ELR (cell line): ENCODE measurements at regions not wholly inside any gene's neighbourhood (a gene's known extent, or its start where the extent isn't known, plus 50 kb on each side); places are given as distances from the start of the nearest gene placed in this dataset.
"Not testable (repeated sequence)": the region's sequence is repeated elsewhere in the genome, so short reads cannot be mapped to it uniquely, and the experiment has no call there.

ENCODE experiments used
- DNase-seq: peaks from one replicate; pipeline ENCODE4 v3.0.0-alpha.2; 2015; ENCODE audit warnings: low read depth

DNA sequence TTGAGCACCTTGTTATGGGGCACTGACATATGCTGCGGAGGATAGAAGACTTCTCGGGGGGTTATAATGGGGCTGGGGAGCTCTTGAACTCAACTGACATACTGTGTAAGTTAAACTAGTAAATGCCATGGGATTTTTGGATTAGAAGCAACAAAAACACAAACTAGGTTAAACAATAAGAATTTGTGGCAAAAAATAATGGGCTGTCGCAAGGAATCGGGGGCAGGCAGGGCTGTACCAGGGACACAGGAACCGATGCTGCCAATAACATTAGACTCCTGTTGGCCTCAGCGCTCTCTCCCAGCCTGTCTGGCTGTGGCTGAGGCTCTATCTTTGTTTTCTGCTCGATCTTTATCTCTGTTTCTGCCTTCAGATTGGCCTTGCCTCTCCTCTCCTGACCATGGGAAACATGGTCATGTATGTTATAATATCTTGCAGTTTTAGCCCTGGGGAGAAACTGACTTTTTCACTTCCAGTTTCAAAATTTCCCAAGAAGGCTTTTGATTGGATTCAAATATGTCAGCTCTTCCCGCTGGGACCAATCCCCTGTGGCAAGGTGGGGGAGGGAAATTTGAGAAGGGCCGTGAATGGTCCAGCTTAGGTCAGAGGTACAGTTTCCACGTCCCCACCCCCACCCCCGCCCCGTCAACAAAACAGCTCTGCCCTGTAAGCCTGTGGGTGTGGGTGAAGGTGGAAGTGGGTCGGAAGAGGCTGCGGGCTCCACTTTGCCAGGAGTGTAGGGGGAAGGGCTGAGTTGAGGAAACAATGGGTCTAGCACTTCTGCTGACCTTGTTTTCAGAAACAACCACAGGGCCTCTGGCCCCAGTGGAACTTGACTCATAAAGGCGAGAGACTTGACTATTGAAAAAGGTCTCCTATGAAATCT, 161.1 kb upstream of the TBL1XR1 start:
- DNase-seq: peak; percentile 88

DNA sequence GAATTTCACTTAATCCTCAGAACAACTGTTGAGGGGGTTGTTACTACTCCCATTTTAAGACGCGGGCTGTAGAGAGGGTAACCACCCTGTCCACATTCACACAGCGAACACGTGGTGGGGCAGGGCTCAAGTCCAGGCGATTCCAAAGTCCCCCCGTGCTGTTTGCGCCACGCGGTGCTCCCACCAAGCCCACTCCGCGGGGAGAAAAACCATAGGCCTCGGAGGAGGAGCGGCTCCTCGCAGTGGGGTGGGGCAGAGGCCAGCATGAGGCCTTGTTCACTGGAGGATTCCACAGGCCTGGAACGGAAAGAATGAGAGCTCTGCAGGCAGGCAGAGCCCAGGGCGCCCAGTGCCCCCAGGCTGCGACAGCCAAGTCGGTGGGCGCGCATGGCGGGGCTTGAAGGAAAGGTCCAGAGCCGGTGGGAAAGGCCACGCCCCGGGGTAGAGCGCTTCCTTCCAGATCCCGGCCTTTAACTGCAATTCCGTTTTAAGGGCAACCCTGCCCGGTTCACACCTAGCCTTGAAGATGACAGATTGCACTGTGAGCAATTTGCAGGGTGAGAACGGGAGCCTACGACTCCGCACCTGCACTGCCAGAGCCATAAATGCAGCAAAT, 161.8 kb upstream of the TBL1XR1 start:
- DNase-seq: peak; percentile 23

- DNase-seq: peak; percentile 99
Observed at GRCh38 chr3:177359593-177360357, 162.5 kb upstream of the TBL1XR1 start.

DNA sequence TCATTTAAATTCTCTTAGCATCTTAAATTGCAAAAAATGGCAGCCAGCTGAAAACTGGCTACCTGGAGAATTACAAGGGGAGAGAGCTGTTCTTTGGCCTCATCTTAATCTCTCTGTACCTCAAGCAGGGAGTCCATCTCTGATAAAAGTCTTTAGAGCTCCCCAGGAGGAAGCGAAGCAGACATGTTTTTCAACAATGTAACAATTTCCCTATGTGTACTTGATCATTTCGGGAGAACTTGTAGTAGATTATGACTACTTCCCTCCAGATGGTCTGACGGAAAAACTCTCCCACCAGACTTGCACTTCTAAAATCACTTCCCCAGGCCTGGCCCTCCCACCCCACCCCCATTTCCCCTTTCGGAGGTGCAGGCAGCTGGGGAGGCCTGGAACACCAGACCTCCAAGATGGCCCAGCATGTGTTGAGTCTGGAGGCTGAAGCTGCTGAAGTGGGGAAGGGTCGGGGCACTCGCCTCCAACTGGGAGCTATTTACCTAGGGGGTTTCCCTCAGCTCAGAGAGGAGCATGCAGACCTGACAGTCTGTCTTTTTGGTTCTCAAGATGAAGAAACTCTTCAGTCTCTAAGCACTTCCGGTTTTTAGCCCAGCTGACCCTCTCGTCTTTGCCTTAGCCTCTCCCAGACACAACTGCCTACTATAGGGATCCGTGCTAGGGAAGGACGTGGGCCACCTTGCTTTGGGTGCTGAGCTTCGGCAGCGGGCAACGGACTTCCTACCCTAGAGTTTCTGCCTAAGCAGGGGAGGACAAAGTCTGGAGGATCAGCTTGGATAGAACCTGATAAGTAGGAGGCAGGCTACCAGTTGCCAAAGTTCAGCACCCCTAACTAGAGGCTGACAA, 164.0 kb upstream of the TBL1XR1 start:
- no peak for DNase-seq

DNA sequence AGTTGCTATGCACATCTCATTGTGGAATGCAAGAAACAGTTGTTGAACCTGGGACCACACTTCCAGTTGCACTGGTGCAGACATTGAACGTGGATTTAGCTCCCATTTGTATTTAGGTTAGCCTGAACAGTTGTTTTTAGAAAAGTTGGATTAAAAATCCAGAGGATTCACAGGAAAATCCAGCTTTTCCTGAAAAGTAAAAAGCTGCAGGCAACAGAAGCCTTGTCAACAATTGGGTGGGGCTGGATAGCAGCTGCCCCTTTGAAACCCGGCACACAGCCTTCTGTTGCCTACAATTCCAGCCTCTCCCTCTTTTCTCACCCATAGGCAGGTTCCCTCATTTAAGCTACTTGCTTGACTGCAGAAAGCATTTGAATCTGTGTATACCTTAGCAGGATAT, 165.3 kb upstream of the TBL1XR1 start:
- DNase-seq: no peak

- no peak for DNase-seq
Observed at GRCh38 chr3:177364236-177364635, 167.0 kb upstream of the TBL1XR1 start.

GRCh38 chr3:177365294-177365693, 168.0 kb upstream of the TBL1XR1 start:
- not testable (repeated sequence) for DNase-seq

DNA sequence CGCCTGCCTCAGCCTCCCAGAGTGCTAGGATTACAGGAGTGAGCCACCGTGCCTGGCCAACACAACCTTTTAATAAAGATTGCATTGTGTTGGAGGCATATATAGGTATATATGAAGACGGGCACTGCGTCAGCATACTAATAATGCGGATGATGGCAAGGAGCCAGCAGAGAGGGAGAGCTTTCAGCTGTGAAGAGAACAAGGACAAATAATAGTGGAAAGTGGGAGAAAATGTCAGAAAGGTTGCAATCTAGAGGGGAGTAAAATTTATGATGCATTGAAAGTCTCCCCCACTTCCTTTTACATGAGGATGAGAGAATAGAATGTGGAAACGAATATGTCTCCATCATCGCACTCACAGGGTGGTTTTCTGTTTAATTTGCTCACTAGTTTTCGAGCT, 170.5 kb upstream of the TBL1XR1 start:
- DNase-seq: no peak

- DNase-seq: no peak
Observed at GRCh38 chr3:177370246-177370822, 173.1 kb upstream of the TBL1XR1 start.

DNA sequence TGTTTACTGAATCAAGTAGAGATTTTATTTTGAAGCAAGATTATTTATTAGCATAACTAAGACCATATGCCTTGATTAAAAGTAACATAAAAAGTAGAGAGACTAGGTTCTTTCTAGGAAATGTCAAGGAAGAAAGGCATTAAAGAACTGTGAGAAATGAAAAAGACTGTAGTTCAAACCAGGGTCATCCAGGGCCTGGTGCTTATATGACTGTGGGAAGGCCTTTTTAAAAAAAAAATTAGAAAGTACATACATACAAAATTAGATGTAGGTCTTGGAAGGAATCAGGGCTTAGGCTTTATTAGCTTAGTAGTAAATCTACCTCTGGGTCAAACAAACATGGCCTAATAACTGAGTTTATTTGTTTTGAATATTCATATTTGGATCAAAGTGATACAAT, 173.9 kb upstream of the TBL1XR1 start:
- DNase-seq: no peak

DNA sequence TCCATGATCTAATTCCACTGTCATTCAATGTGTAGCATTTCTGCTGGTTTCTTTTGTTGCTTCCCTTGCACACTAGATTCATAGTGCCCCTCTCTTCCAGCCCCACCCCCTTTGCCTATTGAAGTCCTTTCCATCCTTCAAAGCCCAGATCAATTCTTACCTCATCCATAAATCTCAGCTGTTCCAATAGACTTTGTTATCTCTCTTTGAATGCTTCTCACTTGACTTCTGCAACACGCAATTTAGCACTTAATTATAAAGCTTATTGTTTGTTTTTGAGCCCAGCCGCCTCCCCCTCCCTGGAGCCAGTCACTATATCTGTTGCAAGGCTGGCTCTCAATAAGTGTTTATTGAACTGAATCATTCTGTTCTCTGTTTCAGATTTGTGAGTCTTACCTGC, 174.6 kb upstream of the TBL1XR1 start:
- DNase-seq: no peak

DNA sequence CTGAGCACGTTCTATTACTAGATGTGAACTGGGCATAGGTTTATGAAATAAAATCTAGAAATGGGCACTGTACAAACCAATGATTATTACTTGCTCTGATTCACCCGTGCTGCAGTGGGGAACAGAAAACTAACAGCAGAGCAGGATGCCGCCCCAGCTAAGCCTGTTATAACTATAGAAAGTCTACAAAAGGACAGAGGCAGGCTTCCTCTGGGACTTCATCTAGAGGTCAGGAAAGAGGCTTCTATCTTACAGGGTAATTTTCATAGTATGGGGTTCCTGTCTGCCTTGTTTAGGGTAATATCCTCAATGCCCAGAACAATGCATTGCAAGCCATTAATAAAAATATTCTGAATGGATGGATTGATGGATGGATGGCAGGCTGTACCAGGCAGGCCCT, 177.0 kb upstream of the TBL1XR1 start:
- DNase-seq: no peak

DNA sequence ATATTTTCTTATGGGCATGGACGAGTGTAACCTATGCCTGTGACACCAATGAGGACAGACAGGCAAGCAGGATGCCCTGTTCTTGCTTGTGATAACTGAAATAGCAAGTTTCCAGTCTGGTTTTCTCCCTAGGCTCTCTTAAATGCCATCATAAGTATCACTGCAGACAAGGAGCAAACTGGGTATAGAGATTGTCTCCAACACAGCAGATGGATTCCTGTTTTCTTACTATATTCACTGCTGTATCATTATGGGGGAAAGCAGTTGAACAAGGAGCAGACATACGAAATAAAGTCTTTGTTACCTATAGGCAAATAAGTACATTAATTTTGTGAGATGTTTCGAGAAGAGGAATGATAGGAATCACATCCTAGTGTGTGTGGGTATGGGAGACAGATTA, 178.0 kb upstream of the TBL1XR1 start:
- no peak for DNase-seq

GRCh38 chr3:177377166-177377565, 179.9 kb upstream of the TBL1XR1 start:
- no peak for DNase-seq

- DNase-seq: no peak
Observed at GRCh38 chr3:177378168-177378567, 180.9 kb upstream of the TBL1XR1 start.

GRCh38 chr3:177379045-177379444, 181.8 kb upstream of the TBL1XR1 start:
- DNase-seq: peak; percentile 9

GRCh38 chr3:177381070-177381469, 183.8 kb upstream of the TBL1XR1 start:
- no peak for DNase-seq

DNA sequence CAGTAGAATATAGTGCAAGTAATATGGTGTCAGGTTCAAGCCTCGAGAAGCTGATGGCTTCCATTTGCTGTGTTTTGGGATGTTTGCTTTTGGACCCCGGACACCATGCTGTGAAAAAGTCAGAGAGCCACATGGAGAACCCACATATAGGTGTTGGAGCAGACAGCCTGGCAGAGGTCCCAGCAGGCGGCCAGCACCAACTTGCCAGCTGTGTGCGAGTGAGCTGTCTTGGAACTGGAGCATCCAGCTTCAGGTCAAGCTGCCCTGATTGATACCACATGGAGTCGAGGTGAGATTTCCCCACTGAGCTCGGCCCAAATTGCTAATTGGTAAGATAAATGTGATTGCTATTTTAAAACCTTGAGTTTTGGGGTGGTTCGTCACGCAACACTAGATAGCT, 185.7 kb upstream of the TBL1XR1 start:
- no peak for DNase-seq

GRCh38 chr3:177385186-177385585, 187.9 kb upstream of the TBL1XR1 start:
- no peak for DNase-seq

GRCh38 chr3:177385831-177386301, 188.6 kb upstream of the TBL1XR1 start:
- DNase-seq: peak; percentile 50

- no peak for DNase-seq
Observed at GRCh38 chr3:177388209-177388608, 190.9 kb upstream of the TBL1XR1 start.
